WERI-Rb-1 (cell line): ENCODE measurements at regions not wholly inside any gene's neighbourhood (a gene's known extent, or its start where the extent isn't known, plus 50 kb on each side); places are given as distances from the start of the nearest gene placed in this dataset.
"Not testable (repeated sequence)": the region's sequence is repeated elsewhere in the genome, so short reads cannot be mapped to it uniquely, and the experiment has no call there.

Source experiments
- DNase-seq: peaks from one replicate; pipeline ENCODE4 v3.0.0-alpha.2; 2020
- H3K27ac ChIP-seq: fragments of 250-450 bp; sonication (Bioruptor Pico); 2 replicates; pipeline ENCODE4 v1.5.1; 2020; ENCODE audit warnings: mild to moderate bottlenecking, moderate library complexity
- H3K27me3 ChIP-seq: fragments of 250-450 bp; sonication (Bioruptor Pico); 2 replicates; pipeline ENCODE4 v1.5.1; 2021; ENCODE audit warnings: mild to moderate bottlenecking, low read depth, moderate library complexity; ENCODE audit not compliant: insufficient read depth, severe bottlenecking
- H3K36me3 ChIP-seq: fragments of 250-450 bp; sonication (Bioruptor Pico); 2 replicates; pipeline ENCODE4 v1.5.1; 2020; ENCODE audit warnings: mild to moderate bottlenecking, moderate library complexity
- H3K4me3 ChIP-seq: 2 replicates; pipeline ENCODE4 v1.5.1; 2011; ENCODE audit warnings: low read depth, mild to moderate bottlenecking, control low read depth, low read length
- H3K9me3 ChIP-seq: fragments of 250-450 bp; sonication (Bioruptor Pico); 2 replicates; pipeline ENCODE4 v1.5.1; 2021; ENCODE audit warnings: mild to moderate bottlenecking, moderate library complexity; ENCODE audit not compliant: severe bottlenecking
- CTCF ChIP-seq: IDR thresholded peaks from 2 replicates; pipeline ENCODE4 v1.5.1; 2011; ENCODE audit warnings: low read depth, mild to moderate bottlenecking, control low read depth, inconsistent platforms, low read length

GRCh38 chr5:107743373-107744000, 72.8 kb upstream of the EFNA5 start:
- H3K9me3 ChIP-seq = no peaks in the 10 kb centered on the region
- DNase-seq = no peak

GRCh38 chr5:107739661-107740060, 68.9 kb upstream of the EFNA5 start:
- no peak overlapping the region for H3K4me3 ChIP-seq
- TF ChIP-seq CTCF = no peak
- H3K27ac ChIP-seq = no peak overlapping the region
- H3K27me3 ChIP-seq = no peaks in the 10 kb centered on the region
- no peaks in the 10 kb centered on the region for H3K36me3 ChIP-seq
- DNase-seq = no peak
- no peaks in the 10 kb centered on the region for H3K9me3 ChIP-seq

More at GRCh38 chr5:107743373-107744000, 72.8 kb upstream of the EFNA5 start:
- H3K4me3 ChIP-seq = no peak overlapping the region
- no peaks in the 10 kb centered on the region for H3K36me3 ChIP-seq
- H3K27ac ChIP-seq = no peak overlapping the region
- no peak for TF ChIP-seq CTCF
- no peaks in the 10 kb centered on the region for H3K27me3 ChIP-seq

GRCh38 chr5:107736638-107737037, 65.9 kb upstream of the EFNA5 start:
- no peak for DNase-seq
- no peak for TF ChIP-seq CTCF
- no peaks in the 10 kb centered on the region for H3K27me3 ChIP-seq
- H3K9me3 ChIP-seq = no peaks in the 10 kb centered on the region
- no peak overlapping the region for H3K27ac ChIP-seq
- no peaks in the 10 kb centered on the region for H3K36me3 ChIP-seq
- no peak overlapping the region for H3K4me3 ChIP-seq

- DNase-seq, H3K27me3 ChIP-seq, H3K27ac ChIP-seq, H3K36me3 ChIP-seq, H3K9me3 ChIP-seq, H3K4me3 ChIP-seq: not testable (repeated sequence)
These were observed 65.4 kb upstream of the EFNA5 start for GRCh38 chr5:107736089-107736488.

- H3K4me3 ChIP-seq = no peak overlapping the region
- H3K27ac ChIP-seq = no peak overlapping the region
- H3K27me3 ChIP-seq = no peaks in the 10 kb centered on the region
- no peaks in the 10 kb centered on the region for H3K36me3 ChIP-seq
- DNase-seq = no peak
- no peaks in the 10 kb centered on the region for H3K9me3 ChIP-seq
- no peak for TF ChIP-seq CTCF
These were observed 64.8 kb upstream of the EFNA5 start for GRCh38 chr5:107735558-107735957.

GRCh38 chr5:107726896-107727295, 56.2 kb upstream of the EFNA5 start:
- no peak for TF ChIP-seq CTCF
- no peaks in the 10 kb centered on the region for H3K36me3 ChIP-seq
- no peak for DNase-seq
- no peaks in the 10 kb centered on the region for H3K27me3 ChIP-seq
- no peaks in the 10 kb centered on the region for H3K9me3 ChIP-seq
- no peak overlapping the region for H3K27ac ChIP-seq
- H3K4me3 ChIP-seq = no peak overlapping the region
